ENCODE measurements at regions not wholly inside any gene's neighbourhood (a gene's known extent, or its start where the extent isn't known, plus 50 kb on each side); places are given as distances from the start of the nearest gene placed in this dataset.

- Histone ChIP-seq H3K27ac (ENCODE audit: low read depth in 1 of 2, low read length in 2 of 2) (no peak overlapping the region), H3K4me3 (replicated peaks in 1 of 3; ENCODE audit: low read depth in 2 of 3, low read length in 3 of 3) (no peak overlapping the region), H3K4me2 (replicated peaks; ENCODE audit: extremely low read depth, low read length, poor library complexity, severe bottlenecking) (no peak overlapping the region), H3K36me3 (replicated peaks in 1 of 2; ENCODE audit: control insufficient read depth in 1 of 2, insufficient read depth in 2 of 2, low read length in 2 of 2) (no peaks in the 10 kb centered on the region), H3K9me3 (replicated peaks in 1 of 2; ENCODE audit: control insufficient read depth in 1 of 2, insufficient read depth in 1 of 2, low read length in 2 of 2) (peaks cover 0 to 4% of the 10 kb centered on the region in 2 donors), H3K9ac (ENCODE audit: insufficient read depth, low read length, poor library complexity, severe bottlenecking) (no peak overlapping the region), H4K20me1 (ENCODE audit: insufficient read depth, low read length) (no peaks in the 10 kb centered on the region), H2AFZ (ENCODE audit: insufficient read depth, low read depth, low read length, poor library complexity, severe bottlenecking) (no peak overlapping the region), H3K79me2 (ENCODE audit: insufficient read depth, low read length) (no peaks in the 10 kb centered on the region), H3K4me1 (ENCODE audit: control insufficient read depth in 1 of 2, insufficient read depth in 2 of 2, low read length in 2 of 2) (no peaks in the 10 kb centered on the region), H3K27me3 (ENCODE audit: control insufficient read depth in 2 of 2, insufficient read depth in 2 of 2, low read length in 2 of 2) (no peaks in the 10 kb centered on the region)
- peaks cover 0 to 5% (median 0%) of the 10 kb centered on the region in 3 donors for H3K27me3 Mint-ChIP-seq (ENCODE audit: low read depth in 3 of 3)
- DNase-seq: no peak
- H3K9me3 Mint-ChIP-seq: peaks cover 0 to 29% (median 10%) of the 10 kb centered on the region in 7 donors
- no peak overlapping the region for H3K27ac Mint-ChIP-seq
- WGBS (ENCODE audit: insufficient coverage): no CpG with 5 or more reads among the region's 3 CpGs
- intact Hi-C loops (cut with micrococcal nuclease): no loop called here
- no peaks in the 10 kb centered on the region for H3K36me3 Mint-ChIP-seq
- no peak for TF ChIP-seq CTCF (IDR thresholded peaks at IDR 0.05)
- no peaks in the 10 kb centered on the region for H3K4me1 Mint-ChIP-seq
- no peak overlapping the region for H3K4me3 Mint-ChIP-seq
Measured at GRCh38 chr17:72255481-72255880, 134.7 kb downstream of the SOX9 start.

- Mint-ChIP-seq H3K27ac (no peak overlapping the region), H3K9me3 (peaks cover 0 to 22% (median 7%) of the 10 kb centered on the region in 7 donors), H3K4me3 (no peak overlapping the region), H3K27me3 (ENCODE audit: low read depth in 3 of 3) (peaks cover 0 to 3% (median 0%) of the 10 kb centered on the region in 3 donors), H3K4me1 (no peaks in the 10 kb centered on the region), H3K36me3 (no peaks in the 10 kb centered on the region)
- Histone ChIP-seq H3K4me2 (replicated peaks; ENCODE audit: extremely low read depth, low read length, poor library complexity, severe bottlenecking) (no peak overlapping the region), H3K4me3 (replicated peaks in 1 of 3; ENCODE audit: low read depth in 2 of 3, low read length in 3 of 3) (no peak overlapping the region), H3K27me3 (ENCODE audit: control insufficient read depth in 2 of 2, insufficient read depth in 2 of 2, low read length in 2 of 2) (no peaks in the 10 kb centered on the region), H3K27ac (ENCODE audit: low read depth in 1 of 2, low read length in 2 of 2) (no peak overlapping the region), H3K9me3 (replicated peaks in 1 of 2; ENCODE audit: control insufficient read depth in 1 of 2, insufficient read depth in 1 of 2, low read length in 2 of 2) (peaks cover 4 to 11% of the 10 kb centered on the region in 2 donors), H4K20me1 (ENCODE audit: insufficient read depth, low read length) (no peaks in the 10 kb centered on the region), H3K36me3 (replicated peaks in 1 of 2; ENCODE audit: control insufficient read depth in 1 of 2, insufficient read depth in 2 of 2, low read length in 2 of 2) (no peaks in the 10 kb centered on the region), H3K79me2 (ENCODE audit: insufficient read depth, low read length) (no peaks in the 10 kb centered on the region), H2AFZ (ENCODE audit: insufficient read depth, low read depth, low read length, poor library complexity, severe bottlenecking) (no peak overlapping the region), H3K9ac (ENCODE audit: insufficient read depth, low read length, poor library complexity, severe bottlenecking) (no peak overlapping the region), H3K4me1 (ENCODE audit: control insufficient read depth in 1 of 2, insufficient read depth in 2 of 2, low read length in 2 of 2) (no peaks in the 10 kb centered on the region)
- no peak for TF ChIP-seq CTCF (IDR thresholded peaks at IDR 0.05)
- no peak for DNase-seq
- WGBS (ENCODE audit: insufficient coverage): no CpG with 5 or more reads among the region's 3 CpGs
- intact Hi-C loops (cut with micrococcal nuclease): no loop called here
Measured at GRCh38 chr17:72258711-72259110, 137.9 kb downstream of the SOX9 start.
